Upper lobe of right lung (tissue), 1 donor: ENCODE measurements at regions not wholly inside any gene's neighbourhood (a gene's known extent, or its start where the extent isn't known, plus 50 kb on each side); places are given as distances from the start of the nearest gene placed in this dataset.
"Not testable (repeated sequence)": the region's sequence is repeated elsewhere in the genome, so short reads cannot be mapped to it uniquely, and the experiment has no call there.

Source experiments
- ATAC-seq: fragments of 200-7000 bp; cut with Tn5 transposase; one replicate; pipeline ENCODE4 v1.9.1; 2020; ENCODE audit warnings: mild to moderate bottlenecking, moderate library complexity
- DNase-seq: peaks from one replicate; pipeline ENCODE4 v3.0.0-alpha.2; 2020
- H3K27ac ChIP-seq: fragments of 200-600 bp; one replicate; pipeline ENCODE4 v1.8.0; 2022
- H3K27me3 ChIP-seq: fragments of 200-600 bp; one replicate; pipeline ENCODE4 v1.8.0; 2022; ENCODE audit warnings: mild to moderate bottlenecking
- H3K36me3 ChIP-seq: fragments of 200-600 bp; one replicate; pipeline ENCODE4 v1.8.0; 2022
- H3K4me1 ChIP-seq: fragments of 200-600 bp; one replicate; pipeline ENCODE4 v1.8.0; 2022
- H3K4me3 ChIP-seq: fragments of 200-600 bp; one replicate; pipeline ENCODE4 v1.8.0; 2022; ENCODE audit warnings: mild to moderate bottlenecking
- H3K9me3 ChIP-seq: fragments of 200-600 bp; one replicate; pipeline ENCODE4 v1.8.0; 2022
- intact Hi-C: fragments of 100-400 bp; cut with DNase I; formaldehyde crosslinking; loops from one replicate; pipeline ENCODE4 v1.11.0; 2022
- TF ChIP-seq, protein P1 (sequence below): fragments of 200-600 bp; IDR thresholded peaks from one replicate; pipeline ENCODE4 v1.8.0; 2022; ENCODE audit warnings: antibody characterized with exemption
- donor health status: DM: no; HTN: yes; CAD: no; lungs with severe emphysema.

DNA sequence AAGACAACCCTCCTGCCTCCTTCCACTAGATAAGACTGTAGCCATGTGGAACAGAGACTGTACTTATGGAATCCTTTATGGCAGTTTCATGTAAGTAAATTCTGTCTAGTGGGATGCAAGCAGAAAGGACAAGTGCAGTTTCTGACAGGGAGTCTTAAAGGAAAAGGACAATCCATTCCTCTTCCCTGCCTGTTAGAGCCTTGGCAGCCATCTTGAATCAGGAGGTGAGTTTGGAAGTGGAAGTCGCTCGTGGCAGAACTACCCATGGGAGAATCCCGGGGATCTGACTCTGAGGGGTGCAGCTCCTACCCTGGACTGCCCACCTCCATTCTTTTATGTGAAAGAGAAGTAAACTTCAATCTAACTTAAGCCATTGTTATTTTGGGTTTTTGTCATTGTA is 61.4 kb upstream of the AKAP12 start:
- intact Hi-C loops = no loop called here
- Histone ChIP-seq H3K4me3 (no peak overlapping the region), H3K9me3 (no peaks in the 10 kb centered on the region), H3K36me3 (no peaks in the 10 kb centered on the region), H3K27ac (no peak overlapping the region), H3K4me1 (no peaks in the 10 kb centered on the region), H3K27me3 (no peaks in the 10 kb centered on the region)
- DNase-seq (no peak), ATAC-seq (no peak)
- TF ChIP-seq, protein P1, sequence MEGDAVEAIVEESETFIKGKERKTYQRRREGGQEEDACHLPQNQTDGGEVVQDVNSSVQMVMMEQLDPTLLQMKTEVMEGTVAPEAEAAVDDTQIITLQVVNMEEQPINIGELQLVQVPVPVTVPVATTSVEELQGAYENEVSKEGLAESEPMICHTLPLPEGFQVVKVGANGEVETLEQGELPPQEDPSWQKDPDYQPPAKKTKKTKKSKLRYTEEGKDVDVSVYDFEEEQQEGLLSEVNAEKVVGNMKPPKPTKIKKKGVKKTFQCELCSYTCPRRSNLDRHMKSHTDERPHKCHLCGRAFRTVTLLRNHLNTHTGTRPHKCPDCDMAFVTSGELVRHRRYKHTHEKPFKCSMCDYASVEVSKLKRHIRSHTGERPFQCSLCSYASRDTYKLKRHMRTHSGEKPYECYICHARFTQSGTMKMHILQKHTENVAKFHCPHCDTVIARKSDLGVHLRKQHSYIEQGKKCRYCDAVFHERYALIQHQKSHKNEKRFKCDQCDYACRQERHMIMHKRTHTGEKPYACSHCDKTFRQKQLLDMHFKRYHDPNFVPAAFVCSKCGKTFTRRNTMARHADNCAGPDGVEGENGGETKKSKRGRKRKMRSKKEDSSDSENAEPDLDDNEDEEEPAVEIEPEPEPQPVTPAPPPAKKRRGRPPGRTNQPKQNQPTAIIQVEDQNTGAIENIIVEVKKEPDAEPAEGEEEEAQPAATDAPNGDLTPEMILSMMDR = no peak

DNA sequence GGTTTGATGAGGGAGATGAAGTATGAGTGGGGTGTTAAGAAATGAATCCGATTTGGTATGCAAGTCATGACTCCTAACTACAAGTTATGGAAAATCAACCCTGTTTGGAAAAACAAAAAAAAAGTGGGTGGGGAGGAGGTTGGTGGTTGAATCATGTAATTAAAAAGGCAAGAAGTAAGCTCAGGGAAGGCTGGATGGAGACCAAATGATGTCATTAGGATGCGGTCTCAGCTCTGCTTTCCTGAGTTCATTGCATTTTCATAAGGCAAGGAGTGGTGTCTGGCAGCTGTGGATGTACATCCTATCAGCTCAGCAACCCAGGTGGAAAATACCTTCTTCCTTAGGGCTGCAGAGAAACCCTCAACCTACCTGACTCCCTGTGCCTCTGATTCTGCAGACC is 60.4 kb upstream of the AKAP12 start:
- TF ChIP-seq, protein P1 = no peak
- intact Hi-C loops = no loop called here
- Histone ChIP-seq H3K4me3 (no peak overlapping the region), H3K27ac (no peak overlapping the region), H3K9me3 (no peaks in the 10 kb centered on the region), H3K36me3 (no peaks in the 10 kb centered on the region), H3K27me3 (no peaks in the 10 kb centered on the region), H3K4me1 (no peaks in the 10 kb centered on the region)
- ATAC-seq (no peak), DNase-seq (no peak)

- ATAC-seq (no peak), DNase-seq (no peak)
- Histone ChIP-seq H3K27ac (no peak overlapping the region), H3K4me3 (no peak overlapping the region), H3K4me1 (no peaks in the 10 kb centered on the region), H3K27me3 (no peaks in the 10 kb centered on the region), H3K9me3 (no peaks in the 10 kb centered on the region), H3K36me3 (no peaks in the 10 kb centered on the region)
- intact Hi-C loops = no loop called here
- TF ChIP-seq, protein P1 = no peak
Measured at GRCh38 chr6:151180330-151181048, 59.3 kb upstream of the AKAP12 start.

DNA sequence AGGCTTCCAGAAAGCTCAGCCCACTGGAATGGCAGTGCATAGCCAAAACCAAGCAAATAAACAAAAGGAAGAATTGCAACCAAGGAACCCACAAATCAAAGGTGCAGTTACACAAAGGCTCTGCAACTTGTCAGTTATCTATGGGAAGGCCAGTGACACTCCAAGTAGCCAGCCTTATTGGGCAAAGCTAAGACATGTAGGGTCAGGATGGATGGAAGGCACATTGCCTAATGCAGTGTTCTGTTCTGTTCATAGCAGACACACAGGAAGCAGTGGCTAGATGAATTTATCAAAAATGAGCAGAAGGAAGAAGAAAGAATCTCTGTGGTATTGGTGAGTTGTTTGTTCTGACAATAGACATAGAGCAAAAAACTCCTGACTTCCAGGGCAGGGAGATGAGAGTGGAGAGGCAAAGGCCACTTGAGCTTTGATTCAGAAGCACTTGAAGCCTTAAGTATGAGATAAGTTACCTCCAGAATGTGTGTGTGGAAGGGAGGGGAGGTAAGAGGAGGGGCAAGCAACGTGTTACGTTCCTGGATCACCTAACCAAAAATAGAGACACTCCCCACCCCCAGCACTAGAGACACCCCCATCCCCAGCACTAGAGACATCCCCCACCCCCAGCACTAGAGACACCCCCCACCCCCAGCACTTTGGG is 57.9 kb upstream of the AKAP12 start:
- Histone ChIP-seq H3K27ac (no peak overlapping the region), H3K27me3 (no peaks in the 10 kb centered on the region), H3K36me3 (no peaks in the 10 kb centered on the region), H3K9me3 (no peaks in the 10 kb centered on the region), H3K4me3 (no peak overlapping the region), H3K4me1 (no peaks in the 10 kb centered on the region)
- DNase-seq = no peak
- peak; percentile 85 for ATAC-seq
- TF ChIP-seq, protein P1 = no peak
- intact Hi-C loops = no loop called here

- H3K27me3 ChIP-seq, H3K27ac ChIP-seq, ATAC-seq, intact Hi-C loops, H3K4me1 ChIP-seq, H3K36me3 ChIP-seq, DNase-seq, H3K9me3 ChIP-seq, H3K4me3 ChIP-seq: not testable (repeated sequence)
Measured at GRCh38 chr6:151182958-151183357, 56.8 kb upstream of the AKAP12 start.

DNA sequence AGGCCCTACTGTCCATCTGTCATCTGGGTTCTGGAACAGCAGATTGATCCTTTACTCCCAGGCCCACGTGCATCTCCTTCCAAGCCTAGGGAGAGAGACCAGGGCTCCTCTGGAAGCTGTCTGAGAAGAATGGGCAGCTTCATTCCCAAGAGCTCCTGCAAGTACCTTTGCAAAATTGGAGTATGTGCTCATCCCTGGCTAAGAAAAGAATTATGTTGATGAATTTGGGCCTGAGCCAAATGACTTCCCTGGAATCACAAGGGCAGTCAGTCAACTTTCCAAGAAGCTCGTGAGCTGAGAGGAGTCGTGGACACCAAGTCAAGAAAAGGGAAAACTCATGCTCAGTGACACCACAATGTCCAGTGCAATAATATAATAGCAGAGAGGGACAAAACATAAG is 54.6 kb upstream of the AKAP12 start:
- ATAC-seq (no peak), DNase-seq (no peak)
- H3K27ac ChIP-seq = no peak overlapping the region
- H3K27me3 ChIP-seq = no peaks in the 10 kb centered on the region
- H3K4me3 ChIP-seq = no peak overlapping the region
- H3K4me1 ChIP-seq = no peaks in the 10 kb centered on the region
- no peaks in the 10 kb centered on the region for H3K9me3 ChIP-seq
- TF ChIP-seq, protein P1 = no peak
- intact Hi-C loops = no loop called here
- H3K36me3 ChIP-seq = no peaks in the 10 kb centered on the region
